GM18498 (cell line): ENCODE measurements at regions not wholly inside any gene's neighbourhood (a gene's known extent, or its start where the extent isn't known, plus 50 kb on each side); places are given as distances from the start of the nearest gene placed in this dataset.
"Not testable (repeated sequence)": the region's sequence is repeated elsewhere in the genome, so short reads cannot be mapped to it uniquely, and the experiment has no call there.

Experiments
- ATAC-seq: cut with Tn5 transposase; IDR thresholded peaks from one replicate; pipeline ENCODE4 v1.9.1; 2021; ENCODE audit warnings: mild to moderate bottlenecking, moderate library complexity; ENCODE audit not compliant: unreplicated experiment

DNA sequence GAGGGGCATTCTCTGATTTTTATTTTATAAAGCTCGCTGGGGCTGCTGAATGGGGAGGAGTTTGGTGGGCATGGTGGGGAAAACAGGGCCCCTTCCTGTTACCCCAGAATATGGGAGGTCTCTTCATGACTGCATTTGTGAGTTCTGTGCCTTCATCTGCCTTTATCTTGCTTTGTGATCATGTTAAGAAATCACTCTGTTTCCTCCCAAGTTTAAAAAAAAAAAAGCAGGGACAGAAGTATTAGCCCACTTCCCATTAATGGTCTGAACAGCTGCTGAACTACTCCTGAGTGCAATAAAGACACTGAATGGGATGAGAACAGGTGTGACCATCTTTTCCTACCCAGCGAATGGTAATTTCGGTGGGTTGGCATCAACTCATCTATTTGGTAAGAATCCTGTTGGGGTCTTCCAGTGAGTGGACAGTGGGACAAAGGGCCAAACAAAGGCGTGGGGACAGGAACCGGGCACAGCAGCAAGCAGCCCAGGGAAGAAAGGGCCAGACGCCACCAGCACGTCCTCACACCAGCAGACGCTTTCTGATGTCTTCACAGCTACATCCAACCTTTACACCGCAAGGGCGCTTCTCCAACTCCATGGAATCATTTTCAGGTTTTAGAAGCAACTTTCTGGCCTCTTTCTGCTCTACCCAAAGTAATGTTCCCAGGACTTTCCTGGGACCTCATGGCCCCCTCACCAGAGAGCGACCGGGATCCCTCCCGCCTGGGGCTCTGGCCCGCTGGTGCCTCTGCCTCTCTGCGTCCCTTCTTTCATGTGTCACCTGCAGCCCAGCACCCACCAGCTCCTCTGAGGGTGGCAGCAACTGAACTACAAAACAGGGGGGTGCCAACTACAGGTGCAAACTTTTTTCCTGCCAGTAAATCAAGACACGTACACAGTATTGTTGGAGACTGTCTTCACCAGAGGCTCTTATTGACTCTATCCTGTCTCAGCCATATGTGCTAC lies 160.2 kb downstream of the ADSS2 start:
- ATAC-seq, result no peak

DNA sequence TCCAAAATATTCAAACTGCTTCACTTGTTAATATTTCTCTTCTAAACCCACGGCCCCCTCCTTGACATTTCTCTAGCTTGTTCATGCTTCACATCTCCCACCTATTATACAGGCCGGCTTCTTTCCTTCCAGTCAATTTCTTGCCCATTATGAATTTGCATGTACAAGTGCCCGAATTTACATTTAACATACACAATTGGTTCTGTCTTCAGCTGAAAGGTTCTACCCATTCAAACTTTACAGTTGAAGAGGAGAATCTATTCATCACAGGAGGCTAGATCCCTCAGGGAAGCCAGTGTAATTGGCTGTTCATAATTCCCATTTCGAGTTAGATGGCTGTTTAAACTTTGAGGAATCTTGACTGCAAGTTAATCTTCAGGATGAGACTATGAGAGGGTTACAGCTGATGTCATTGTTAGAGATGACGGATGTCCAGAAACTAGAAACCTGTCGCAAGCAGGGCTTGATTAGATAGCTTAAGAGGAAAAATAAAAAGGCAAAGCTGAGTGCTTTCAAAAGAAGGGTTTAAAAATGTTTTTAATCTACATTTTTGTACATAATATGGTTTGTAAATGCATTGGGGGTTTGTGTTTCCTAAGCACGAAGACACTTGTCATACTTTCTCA lies 157.0 kb downstream of the ADSS2 start:
- no peak for ATAC-seq

DNA sequence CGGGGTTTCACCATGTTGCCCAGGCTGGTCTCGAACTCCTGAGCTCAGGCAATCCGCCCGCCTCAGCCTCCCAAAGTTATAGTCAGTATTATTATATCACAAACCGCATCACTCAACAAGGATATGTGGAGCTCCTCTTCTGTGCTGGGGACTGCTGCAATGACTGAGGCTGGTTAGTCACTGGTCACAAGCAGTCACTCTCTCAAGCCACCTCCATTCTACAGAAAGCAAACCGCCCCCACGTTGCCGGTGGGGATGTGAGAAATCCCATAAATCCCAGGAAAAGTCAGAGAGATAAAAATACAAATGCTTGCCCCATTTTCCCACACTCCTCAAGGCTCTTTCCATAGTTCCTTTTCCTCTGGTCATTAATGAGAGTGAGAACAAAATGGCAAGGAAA lies 155.7 kb downstream of the ADSS2 start:
- ATAC-seq, result no peak

DNA sequence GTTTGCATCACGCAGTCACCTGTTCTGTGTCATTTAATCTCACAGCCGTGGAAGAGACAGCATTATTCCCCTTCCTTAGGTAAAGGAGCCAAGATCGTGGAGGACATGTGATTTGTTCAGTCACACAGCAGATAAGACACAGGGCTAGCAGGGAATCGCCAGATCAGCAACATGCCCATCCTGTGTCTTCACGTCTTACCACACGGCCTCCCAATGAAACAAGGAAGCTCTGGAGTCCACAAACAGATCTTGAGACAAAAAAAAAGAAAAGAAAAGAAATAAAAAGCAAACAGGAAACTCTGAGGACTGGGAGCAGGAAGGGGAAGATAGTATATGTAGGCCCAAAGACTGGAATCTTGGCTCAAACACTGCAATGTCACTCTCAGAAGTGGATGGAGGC lies 155.3 kb downstream of the ADSS2 start:
- no peak for ATAC-seq

DNA sequence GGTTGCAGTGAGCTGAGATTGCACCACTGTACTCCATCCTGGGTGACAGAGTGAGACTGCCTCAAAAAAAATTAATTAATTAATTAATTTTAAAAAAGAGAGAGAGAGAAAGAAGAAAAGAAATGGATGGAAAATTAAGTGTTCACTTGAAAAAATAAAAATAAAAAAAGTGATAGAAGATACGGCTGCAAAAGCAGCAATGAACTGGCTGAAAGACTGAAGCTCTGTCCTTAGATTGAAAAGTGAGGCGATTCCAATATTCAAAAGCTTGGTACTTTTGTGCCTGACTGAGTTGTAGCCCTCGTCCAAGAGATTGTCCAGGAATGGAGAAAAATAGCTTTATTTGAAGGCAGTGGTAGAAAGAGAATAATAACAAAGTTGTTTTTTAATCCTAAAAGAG lies 154.6 kb downstream of the ADSS2 start:
- no peak for ATAC-seq

DNA sequence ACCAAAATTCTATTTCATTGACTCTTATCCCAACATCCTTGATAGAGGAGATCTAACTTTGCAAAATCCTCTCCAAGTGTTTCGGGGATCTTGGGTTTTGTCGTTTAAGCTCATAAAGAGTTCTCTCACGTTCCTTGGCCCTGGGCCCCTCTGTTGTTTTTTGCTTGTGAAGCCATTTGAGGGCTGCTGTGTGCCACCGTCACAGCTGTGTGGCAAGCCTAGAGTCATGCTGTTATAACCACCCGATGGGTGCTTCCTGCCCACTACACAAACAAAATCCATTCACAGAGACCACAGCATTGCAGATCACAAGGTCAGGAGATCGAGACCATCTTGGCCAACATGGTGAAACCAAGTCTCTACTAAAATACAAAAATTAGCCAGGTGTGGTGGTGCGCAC lies 154.1 kb downstream of the ADSS2 start:
- no peak for ATAC-seq

DNA sequence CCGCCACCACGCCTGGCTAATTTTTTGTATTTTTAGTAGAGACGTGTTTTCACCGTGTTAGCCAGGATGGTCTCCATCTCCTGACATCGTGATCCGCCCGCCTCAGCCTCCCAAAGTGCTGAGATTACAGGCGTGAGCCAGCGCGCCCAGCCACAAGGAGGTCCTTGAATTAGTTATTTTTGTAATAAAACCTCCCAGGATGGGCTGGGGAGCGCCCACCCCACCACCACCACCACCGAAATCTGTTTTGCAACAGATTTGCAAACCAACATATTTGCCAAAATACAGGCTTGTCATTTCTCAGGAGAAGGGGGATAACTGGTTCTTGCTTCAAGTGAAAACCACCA lies 151.7 kb downstream of the ADSS2 start:
- not testable (repeated sequence) for ATAC-seq

DNA sequence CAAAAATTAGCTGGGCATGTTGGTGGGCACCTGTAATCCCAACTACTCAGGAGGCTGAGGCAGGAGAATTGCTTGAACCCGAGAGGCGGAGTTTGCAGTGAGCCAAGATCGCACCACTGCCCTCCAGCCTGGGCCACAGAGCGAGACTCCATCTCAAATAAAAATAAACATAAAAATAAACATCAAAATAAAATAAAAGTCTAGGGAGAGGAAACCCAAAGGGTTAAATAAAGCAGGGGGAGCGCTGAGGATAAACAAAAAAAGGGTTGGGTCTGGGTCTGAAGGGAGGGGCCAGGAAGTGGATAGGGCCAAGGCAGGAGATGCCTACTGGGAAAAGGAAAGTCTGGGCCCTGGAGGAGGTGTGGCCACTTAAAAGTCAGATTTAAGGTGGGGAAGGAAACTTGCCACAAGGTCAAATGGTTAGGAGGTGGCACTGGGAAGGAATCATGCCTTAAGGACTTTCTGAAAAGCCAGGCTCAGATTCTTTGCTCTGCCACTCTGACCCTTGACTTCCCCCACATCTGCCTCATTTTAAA lies 150.0 kb downstream of the ADSS2 start:
- ATAC-seq, result no peak

DNA sequence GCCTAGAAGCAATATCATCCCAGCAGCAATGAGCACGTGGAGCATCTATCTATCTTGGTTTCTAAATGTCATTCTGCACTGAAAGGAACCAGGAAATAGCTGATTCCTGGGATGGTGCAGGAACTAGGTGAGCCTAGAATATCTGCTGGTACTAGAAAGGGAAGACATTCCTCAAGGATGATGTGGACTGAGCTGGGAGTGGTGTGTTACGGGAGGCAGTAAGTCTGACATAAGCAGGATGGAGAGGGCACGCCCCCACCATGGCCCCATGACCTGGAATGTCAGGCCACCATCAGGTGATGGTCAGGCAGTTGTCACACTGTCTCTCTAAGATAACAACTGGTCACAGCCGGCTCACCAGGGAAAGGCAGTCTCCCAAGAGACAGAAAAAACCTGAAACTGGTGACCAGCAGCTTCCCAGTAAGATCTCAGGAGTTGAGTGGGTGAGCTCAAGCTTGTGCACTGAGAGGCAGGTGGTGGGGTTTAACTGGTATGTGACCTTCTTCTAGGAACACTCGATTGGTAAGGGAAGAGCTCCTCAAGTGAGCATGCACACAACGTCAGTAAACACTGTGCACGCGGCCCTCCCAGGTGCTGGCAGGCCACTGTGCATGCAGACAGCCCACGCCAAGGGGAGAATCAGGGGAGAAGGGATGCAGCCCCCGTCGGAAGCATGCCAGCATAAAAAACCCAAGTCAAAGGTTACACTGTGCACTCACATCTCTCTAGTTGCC lies 148.7 kb downstream of the ADSS2 start:
- no peak for ATAC-seq

DNA sequence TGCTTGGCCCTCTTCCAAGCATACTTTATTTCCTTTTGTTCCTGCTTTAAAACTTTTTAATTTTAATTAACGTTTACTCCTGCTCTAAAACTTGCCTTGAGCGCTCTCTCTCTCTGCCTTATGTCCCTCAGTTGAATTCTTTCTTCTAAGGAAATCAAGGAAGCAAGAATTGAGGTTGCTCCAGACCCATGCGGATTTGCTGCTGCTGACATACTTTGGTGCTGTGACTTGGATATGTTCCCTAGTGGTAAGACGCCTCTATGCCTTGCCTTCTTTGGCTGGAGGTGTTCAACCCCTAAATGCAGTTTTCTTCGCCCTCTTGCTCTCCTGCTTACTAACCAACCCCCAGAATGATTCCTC lies 148.1 kb downstream of the ADSS2 start:
- no peak for ATAC-seq

DNA sequence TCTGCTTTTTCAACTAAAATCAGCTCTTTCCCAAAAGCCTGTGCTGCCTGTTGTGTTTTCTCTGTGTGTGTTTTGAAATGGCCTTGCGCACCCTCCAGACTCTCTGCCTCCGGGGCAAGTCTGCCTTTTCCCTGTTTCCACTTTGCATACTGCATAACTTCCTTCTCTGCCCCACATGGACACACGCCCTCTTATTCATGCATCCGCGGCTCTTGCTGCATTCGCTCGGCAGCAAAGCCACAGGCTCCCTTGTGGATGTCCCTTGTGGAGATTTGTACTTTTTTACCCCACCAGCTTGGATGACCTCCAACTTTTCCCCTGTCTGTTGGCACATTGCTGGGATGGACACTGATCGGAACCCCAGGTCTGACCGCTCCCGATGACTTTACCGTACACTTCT lies 147.6 kb downstream of the ADSS2 start:
- no peak for ATAC-seq

DNA sequence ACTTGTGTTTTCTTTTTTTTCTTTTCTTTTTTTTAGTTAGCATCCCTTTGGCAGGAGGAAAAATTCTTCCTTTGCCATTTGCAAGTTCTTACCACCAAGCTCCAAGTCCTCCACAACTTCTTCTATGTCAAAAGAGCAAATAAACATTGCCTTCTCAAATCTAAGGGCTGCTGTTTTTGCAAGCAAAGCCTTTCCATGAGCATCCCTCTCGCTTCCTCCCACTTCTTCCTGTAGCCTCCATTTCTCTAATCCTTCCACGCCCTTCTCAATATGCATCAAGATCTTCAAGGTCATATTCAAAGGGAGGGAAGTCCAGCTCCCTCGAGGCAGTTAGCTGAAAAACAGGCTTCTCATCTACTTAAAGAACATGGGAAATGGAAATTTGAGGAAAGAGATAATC lies 147.1 kb downstream of the ADSS2 start:
- ATAC-seq, result no peak

DNA sequence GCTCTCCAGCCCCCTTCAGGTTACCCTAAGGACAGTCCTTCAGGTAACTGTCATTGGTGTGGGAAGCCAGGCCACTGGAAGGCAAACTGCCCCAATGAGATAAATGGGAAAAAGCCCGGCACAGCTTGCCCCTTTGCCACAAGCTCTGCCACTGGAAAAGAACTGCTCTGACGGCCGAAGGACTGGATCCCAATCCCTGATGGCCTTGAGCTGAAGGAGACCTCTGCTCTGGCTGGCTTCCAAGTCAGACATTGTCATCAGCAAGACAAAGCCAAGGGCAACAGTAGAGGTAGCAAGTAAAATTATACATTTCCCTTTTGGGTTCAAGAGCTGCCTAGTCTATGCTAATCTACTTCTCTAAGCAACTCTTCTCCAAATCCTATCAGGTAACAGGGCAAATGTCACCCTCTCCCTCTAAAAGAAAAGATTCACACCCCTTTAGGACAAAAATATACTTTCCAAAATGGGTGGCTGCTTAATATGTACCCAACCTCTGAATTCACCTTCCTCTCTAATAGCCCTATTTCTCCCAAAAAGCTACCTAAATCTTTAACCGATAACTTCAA lies 145.8 kb downstream of the ADSS2 start:
- ATAC-seq, result no peak

DNA sequence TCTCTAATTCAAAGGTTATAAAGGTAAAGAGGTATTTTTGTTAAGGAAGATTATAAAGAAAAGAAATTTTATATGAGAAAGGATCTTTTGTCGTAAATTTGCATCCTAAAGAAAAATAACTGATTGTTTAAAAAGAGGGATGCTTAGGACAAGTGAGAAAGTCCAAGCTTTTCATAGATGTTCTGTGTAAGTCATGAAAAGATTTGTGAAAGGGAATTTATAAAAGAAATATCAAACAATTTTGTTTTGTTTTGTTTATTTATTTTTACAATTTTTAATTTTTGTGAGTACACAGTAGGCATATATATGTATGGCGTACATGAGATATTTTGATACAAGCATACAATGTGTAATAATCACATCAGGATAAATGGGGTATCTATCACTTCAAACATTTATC lies 145.2 kb downstream of the ADSS2 start:
- ATAC-seq, result no peak

DNA sequence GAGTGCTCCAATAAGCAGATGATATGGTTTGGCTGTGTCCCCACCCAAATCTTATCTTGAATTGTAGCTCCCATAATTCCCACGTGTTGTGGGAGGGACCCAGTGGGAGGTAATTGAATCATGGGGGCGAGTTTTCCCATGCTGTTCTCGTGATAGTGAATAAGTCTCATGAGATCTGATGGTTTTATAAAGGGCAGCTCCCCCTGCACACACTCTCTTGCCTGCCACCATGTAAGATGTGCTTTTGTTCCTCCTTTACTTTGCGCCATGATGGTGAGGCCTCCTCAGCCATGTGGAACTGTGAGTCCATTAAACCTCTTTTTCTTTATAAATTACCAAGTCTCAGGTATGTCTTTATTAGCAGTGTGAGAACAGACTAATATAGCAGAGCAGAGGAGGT lies 142.5 kb downstream of the ADSS2 start:
- ATAC-seq, result not testable (repeated sequence)

DNA sequence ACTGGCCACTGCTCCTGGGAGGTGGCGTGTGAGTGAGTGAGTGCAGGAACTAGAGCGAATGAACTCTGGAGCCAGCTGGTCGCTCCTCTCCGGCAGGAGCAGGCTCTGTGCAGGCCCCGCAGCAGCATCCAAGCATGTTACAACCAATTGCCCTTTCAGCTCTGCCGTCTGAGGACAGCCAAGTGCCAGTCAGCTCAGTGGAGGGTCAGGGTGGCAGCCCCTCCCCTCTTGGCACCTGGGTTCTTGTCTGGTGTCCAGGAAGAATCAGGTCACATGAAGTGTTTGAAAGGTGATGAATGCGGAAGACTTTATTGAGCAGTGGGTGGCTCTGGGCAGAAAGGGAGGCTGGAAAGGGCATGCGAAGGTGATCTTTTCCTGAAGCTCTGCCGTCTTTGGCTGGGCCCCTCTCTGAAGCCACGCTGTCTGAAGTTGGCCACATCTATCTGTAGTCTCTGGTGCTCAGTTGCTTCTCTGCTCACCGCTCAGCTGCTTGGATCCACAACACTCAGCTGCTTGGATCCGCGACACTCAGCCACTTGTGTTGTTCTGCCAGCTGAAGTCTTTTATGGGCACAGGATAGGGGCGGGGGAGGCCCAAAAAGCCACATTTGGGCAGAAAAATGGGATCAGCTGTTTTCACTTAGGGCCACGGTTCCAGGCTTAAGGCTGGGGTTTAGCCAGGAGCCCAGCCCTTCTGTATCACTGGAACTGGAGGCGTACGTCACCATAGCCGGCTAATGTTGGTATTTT lies 139.8 kb downstream of the ADSS2 start:
- ATAC-seq, result no peak

DNA sequence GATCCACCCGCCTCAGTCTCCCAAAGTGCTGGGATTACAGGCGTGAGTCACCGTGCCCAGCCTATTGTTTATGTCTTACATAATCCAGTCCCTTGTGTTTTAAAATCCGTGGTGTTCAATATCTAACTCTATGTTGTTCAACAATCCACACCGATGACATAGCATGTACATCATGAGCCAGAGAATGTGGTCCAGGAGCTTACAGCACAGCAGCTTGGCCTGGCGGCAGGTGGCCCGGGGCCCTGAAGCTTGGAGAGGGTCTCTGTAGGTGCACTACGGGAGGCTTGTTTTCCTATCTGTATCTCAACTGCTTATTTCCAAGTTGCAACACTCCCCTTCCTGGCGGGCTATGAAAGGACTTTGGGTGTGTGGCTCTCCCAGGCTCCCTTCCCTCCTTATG lies 138.4 kb downstream of the ADSS2 start:
- ATAC-seq, result no peak

DNA sequence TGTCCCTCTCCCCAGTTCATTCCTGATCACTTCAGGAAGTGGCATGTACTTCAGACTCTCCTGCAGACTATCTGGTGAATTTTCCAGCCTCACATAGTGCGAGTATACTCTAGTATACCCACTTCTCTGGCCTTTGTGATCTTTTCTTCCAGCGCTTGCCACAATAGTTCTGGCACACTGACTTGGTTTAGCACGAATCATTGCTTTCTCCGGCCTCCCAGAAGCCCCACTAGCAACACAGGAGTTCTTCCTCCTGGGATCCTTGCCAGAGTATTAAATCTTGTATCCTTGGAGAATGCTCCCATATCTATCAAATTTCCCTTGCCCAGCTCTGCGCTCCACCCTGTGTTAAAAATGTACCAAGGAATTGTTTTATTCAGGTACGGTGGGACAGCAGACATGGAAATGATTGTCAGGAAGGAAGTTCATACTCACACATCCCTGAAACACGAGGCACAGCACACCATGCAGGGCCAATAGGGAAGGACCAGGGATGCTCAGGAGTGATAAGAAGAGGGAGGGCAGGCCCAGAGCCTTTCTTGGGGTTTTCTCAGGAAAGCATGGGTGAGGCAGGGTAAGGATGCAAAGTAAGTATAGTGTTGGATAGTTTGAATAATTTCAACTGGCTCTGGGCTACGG lies 136.7 kb downstream of the ADSS2 start:
- ATAC-seq, result no peak

DNA sequence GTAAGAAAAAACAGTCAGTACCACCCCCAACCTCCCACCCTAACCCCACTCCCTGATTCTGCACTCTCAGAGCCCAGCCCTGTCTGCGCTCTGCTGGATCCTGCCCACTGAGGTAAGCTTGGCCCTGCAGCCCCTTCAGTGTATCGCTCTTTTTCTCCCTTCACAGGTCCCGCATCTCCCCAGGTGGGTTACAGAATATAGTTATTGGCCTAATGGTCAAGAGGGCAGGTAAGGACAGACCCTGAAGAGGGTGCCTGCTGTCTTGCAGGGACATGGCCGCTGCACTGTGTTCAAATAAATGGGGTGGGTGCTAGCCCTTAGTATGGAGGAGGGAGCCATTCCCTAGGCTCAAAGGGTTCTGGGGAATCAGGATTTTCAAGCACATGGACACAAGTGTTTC lies 135.7 kb downstream of the ADSS2 start:
- ATAC-seq, result no peak

DNA sequence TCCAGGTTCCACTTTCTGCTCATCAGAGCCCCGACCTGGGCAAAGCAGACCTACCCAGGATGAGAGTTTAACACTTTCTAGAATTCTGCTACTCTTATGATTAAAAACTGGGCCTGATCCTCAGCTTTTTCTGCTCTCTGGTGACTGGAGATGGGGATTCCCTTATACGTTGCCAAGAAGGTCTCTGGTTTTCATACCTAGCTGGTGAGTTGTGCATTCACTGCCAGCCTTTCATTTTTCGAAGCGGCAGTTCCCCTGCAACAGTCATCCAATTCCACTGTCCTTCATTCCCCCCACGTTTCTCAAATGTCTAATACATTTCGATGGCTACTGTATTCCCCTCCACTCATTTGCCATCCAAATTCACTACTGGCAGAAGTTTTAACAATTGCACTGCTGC lies 135.3 kb downstream of the ADSS2 start:
- no peak for ATAC-seq
